ENCODE measurements at regions not wholly inside any gene's neighbourhood (a gene's known extent, or its start where the extent isn't known, plus 50 kb on each side); places are given as distances from the start of the nearest gene placed in this dataset.

GRCh38 chr10:124220971-124221355 lies 127.6 kb upstream of the CHST15 start:
- Histone ChIP-seq H3K4me3 (peak overlapping the region; percentile 51), H3K27ac (peak overlapping the region in 1 of 2 donors; percentile 57)
- DNase-seq (ENCODE audit: low spot score) = peak; percentile 62
- no peak for TF ChIP-seq CTCF (IDR thresholded peaks at IDR 0.05)

DNA sequence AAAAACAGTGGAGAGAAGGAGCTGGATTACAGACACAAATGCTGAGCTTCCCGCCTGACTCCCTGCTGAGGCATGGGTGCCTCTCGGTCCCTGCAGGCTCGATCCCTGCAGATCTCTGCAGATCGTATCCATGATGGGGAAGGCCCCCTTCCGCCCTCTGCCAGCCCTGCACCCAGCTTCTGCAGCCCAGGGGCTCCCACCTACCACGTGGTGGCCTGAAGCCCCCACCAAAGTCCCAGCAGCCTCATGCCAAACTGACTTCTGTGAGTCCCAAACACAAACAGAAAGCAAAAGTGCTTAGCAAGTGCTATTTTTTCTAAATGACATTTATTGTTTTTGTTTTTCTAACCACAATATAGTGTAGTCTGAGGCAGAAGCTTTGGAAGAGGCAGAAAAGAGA lies 127.1 kb upstream of the CHST15 start:
- H3K27ac ChIP-seq = no peak overlapping the region
- peak; percentile 50 for DNase-seq (ENCODE audit: low spot score)
- no peak for TF ChIP-seq CTCF (IDR thresholded peaks at IDR 0.05)
- peak overlapping the region; percentile 51 for H3K4me3 ChIP-seq

DNA sequence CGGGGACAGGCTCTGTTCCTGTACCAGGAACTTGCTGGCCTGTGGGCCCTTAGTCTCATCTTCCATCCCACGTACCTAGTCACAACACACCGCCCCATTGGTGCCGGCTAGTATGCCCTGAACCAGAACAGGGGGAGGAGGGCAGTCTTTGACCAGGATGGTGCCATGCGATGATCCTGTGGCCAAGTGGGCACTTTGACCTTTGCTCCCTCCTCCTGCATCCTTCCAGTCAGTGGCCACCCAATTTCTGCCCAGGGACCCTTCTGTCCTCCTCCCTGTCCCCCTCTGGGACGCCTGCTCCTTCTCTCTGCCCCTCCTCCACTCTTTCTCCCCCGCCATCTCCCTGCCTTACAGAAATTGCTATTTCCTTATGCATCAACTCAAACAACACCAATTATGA lies 126.3 kb upstream of the CHST15 start:
- H3K4me3 ChIP-seq = no peak overlapping the region
- no peak for TF ChIP-seq CTCF (IDR thresholded peaks at IDR 0.05)
- DNase-seq (ENCODE audit: low spot score) = no peak
- H3K27ac ChIP-seq = no peak overlapping the region

DNA sequence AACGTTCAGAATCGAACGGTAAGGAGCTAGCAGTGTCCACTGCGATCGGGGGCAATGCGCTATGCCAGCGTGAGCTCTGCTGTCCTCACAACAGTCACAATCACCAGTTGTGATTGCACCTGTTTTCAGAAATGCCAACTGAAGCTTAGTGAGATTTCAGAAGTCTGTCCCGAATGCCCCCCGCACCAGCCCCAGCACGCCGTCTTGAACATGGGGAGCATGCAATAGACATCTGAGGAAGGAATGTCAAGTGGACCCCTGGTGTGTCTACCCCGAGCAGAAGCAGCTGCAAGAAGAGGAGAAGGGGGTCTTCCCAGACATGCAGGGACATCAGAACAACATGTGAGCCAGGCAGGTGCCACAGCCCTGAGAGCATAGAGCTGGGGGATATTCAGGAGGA lies 125.7 kb upstream of the CHST15 start:
- TF ChIP-seq CTCF (IDR thresholded peaks at IDR 0.05) = no peak
- H3K27ac ChIP-seq = no peak overlapping the region

DNA sequence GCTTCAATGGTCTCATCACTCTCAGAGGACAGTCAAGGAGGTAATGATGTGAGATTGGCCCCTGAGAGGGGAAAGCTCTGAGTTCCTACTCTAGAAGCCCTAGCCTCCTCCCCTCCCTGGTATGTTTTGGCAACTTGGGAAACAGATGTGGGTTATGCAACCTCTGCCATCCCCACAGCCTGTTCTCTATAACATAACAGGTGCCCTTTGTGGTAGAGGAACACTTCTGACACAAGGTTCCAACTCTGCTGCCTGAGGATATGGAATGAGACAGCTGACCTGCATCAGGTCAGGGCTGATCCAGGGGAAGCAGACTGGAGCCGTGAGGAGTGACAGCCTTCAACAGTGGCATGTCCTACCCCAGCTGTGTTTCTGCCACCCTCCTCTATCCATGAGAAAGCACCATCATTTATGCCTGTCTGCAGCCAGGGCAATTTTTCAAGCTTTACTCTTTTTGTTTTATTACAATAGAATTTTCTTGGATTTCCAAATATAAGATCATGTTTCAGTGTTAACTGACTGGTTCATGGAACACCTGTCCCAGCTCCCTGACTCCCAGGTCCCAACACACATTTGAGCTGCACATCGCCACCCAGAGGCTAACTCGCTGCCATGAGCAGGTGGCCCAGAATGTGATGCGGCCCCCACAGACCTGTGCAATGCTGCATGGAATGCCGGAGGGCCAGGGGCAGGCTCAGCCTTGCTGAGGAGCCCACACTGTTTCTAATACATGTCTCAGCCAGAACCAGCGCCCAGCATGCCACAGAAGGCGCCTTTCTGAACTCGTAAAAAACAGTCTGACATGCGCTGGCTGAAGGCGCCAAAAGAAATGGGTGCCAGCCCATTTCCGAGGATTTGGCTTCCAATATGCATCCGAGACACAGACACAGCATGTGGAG lies 124.8 kb upstream of the CHST15 start:
- no peak overlapping the region for H3K4me3 ChIP-seq
- no peak overlapping the region for H3K27ac ChIP-seq
- TF ChIP-seq CTCF (IDR thresholded peaks at IDR 0.05) = no peak
- DNase-seq (ENCODE audit: low spot score) = peak; percentile 58

More for the DNA sequence above, 125.7 kb upstream of the CHST15 start:
- H3K4me3 ChIP-seq = no peak overlapping the region
- DNase-seq (ENCODE audit: low spot score) = peak; percentile 46

DNA sequence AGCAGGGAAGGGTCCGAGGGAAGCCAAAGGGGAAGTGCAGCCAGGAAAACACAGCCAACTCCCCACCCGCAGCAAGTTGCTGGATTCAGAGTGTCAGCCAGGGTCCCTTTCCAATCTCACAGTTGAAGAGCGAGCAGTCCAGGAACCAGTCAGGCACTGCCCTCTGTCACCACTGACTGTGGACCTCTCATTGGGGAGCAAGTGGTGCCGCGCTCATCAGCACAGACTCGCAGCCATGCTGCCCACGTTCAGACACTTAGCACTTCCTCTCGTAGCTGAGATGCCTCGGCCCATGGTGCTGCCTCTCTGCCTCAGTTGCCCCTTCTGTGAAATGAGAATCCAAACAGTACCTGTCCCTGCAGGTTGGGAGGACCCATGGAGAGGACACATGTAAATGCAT lies 123.6 kb upstream of the CHST15 start:
- Histone ChIP-seq H3K4me3 (no peak overlapping the region), H3K27ac (no peak overlapping the region)
- TF ChIP-seq CTCF (IDR thresholded peaks at IDR 0.05) = no peak
- DNase-seq (ENCODE audit: low spot score) = no peak

All from coronary artery (tissue), 2 donors.